Kidney (tissue), 13 donors: ENCODE measurements at regions not wholly inside any gene's neighbourhood (a gene's known extent, or its start where the extent isn't known, plus 50 kb on each side); places are given as distances from the start of the nearest gene placed in this dataset.
A peak's percentile ranks its signal among the peaks of the same experiment; 100 is the strongest.

Experiments
- DNase-seq, 5 donors: peaks; one replicate each; pipeline ENCODE4 v3.0.0-alpha.2; 2013 to 2020
- FAIRE-seq: peaks from 2 replicates; lab custom pipeline; 2012; peaks lifted over from hg19 to GRCh38; lab: Jason Lieb, UNC
- H3K27ac ChIP-seq, 2 donors: one replicate each; pipeline ENCODE4 v1.7.0; 2013; ENCODE audit warnings: low read depth in 2 of 2, low read length in 2 of 2, inconsistent platforms in 1 of 2
- H3K27me3 ChIP-seq: one replicate; pipeline ENCODE4 v1.7.1; 2013; ENCODE audit warnings: low read length, inconsistent platforms; ENCODE audit not compliant: control insufficient read depth, insufficient read depth
- H3K36me3 ChIP-seq, 3 donors: one replicate each; pipeline versions ENCODE4 v1.7.0 to v1.7.1; 2013; ENCODE audit warnings: low read length in 3 of 3, control low read depth in 1 of 3, inconsistent platforms in 1 of 3; ENCODE audit not compliant: insufficient read depth in 3 of 3, control insufficient read depth in 2 of 3
- H3K4me1 ChIP-seq, 3 donors: one replicate each; pipeline versions ENCODE4 v1.7.0 to v1.7.1; 2013; ENCODE audit warnings: low read length in 3 of 3, inconsistent platforms in 1 of 3, low read depth in 1 of 3; ENCODE audit not compliant: control insufficient read depth in 2 of 3, insufficient read depth in 2 of 3
- H3K4me3 ChIP-seq, 3 donors: one replicate each; pipeline versions ENCODE4 v1.7.0 to v1.8.1; 2013; ENCODE audit warnings: low read length in 3 of 3, control low read depth in 1 of 3, inconsistent platforms in 1 of 3
- H3K9ac ChIP-seq, 3 donors: one replicate each; pipeline versions ENCODE4 v1.7.0 to v1.7.1; 2013; ENCODE audit warnings: low read length in 3 of 3, control low read depth in 1 of 3, inconsistent platforms in 1 of 3
- H3K9me3 ChIP-seq, 3 donors: one replicate each; pipeline versions ENCODE4 v1.7.0 to v1.7.1; 2013; ENCODE audit warnings: low read length in 3 of 3, control low read depth in 1 of 3, inconsistent platforms in 1 of 3; ENCODE audit not compliant: control insufficient read depth in 2 of 3, insufficient read depth in 1 of 3
- CTCF ChIP-seq: IDR thresholded peaks from 3 replicates; pipeline ENCODE4 v1.5.1; 2012; ENCODE audit warnings: mild to moderate bottlenecking, moderate library complexity, borderline replicate concordance; ENCODE audit not compliant: insufficient read depth; ENCODE audit errors: extremely low read depth
- intact Hi-C: fragments of 100-400 bp; cut with DNase I; formaldehyde crosslinking; loops from one replicate; pipeline ENCODE4 v1.11.1; 2022
- donor health status: control.
- donor health status: control.
- donor health status: control.
- donor health status: control.
- donor health status: control.
- donor health status: DM: yes; HTN: yes; CAD: no.
- donor health status: Normal renal cell carcinoma (clear cell type).

GRCh38 chr5:158594595-158595242, 505.0 kb downstream of the EBF1 start:
- no peak for TF ChIP-seq CTCF
- no peaks in the 10 kb centered on the region for H3K4me1 ChIP-seq
- no peak overlapping the region for H3K9ac ChIP-seq
- H3K27ac ChIP-seq: no peak overlapping the region
- H3K4me3 ChIP-seq: no peak overlapping the region
- intact Hi-C loops: no loop called here
- no peak for FAIRE-seq
- H3K27me3 ChIP-seq: no peaks in the 10 kb centered on the region
- peaks cover 0 to 4% (median 0%) of the 10 kb centered on the region in 3 donors for H3K9me3 ChIP-seq
- no peak for DNase-seq
- no peaks in the 10 kb centered on the region for H3K36me3 ChIP-seq

DNA sequence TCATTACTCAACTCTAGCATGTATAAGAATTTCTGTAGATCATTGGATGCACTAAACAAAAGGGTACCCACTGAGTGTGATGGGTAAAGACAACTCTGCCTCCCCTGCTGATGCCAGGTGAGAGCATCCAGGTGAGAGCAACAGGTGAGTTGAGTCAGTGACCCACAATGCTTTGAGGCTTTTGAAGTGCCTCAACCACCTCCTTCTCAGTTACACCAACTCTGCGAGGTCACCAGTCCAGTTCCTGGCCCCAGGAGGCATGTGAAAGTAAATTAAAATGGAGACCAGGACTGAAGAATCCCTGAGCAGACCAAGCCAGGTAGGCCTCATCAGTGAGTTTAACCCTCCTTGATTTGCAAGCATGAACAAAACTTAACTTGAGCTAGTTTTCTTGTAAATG, 505.8 kb downstream of the EBF1 start:
- Histone ChIP-seq H3K4me1 (no peaks in the 10 kb centered on the region), H3K27me3 (no peaks in the 10 kb centered on the region), H3K4me3 (no peak overlapping the region), H3K36me3 (no peaks in the 10 kb centered on the region), H3K9me3 (peaks cover 0 to 4% (median 0%) of the 10 kb centered on the region in 3 donors), H3K27ac (no peak overlapping the region), H3K9ac (no peak overlapping the region)
- FAIRE-seq (no peak), DNase-seq (no peak)
- no peak for TF ChIP-seq CTCF
- intact Hi-C loops: no loop called here

DNA sequence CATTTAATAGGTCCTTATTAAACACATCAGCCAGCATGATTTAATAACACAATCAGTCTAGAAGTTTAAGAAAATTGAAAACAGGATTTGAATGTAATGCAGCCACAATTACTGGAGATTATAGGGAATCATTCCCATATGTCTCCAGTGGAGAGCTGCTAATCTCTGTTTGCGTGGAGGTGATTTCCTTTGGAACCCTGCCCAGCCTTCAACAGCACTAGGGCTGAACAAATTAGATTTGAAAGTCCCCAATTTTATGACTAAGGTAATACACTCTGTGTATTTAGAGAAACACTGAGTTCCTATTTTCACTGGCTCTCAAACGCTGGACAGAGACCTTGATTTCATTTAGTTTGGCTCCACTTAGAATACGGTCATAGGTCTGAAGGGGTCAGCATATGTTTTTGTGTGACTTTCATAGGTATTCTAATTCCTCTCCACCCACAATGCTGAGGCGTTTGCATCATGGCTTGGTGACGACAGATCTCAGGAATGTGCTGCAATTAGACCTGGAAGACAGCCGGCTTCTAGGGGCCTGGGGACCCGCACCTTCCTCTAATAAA, 508.3 kb downstream of the EBF1 start:
- H3K27ac ChIP-seq: no peak overlapping the region
- DNase-seq (peak in 3 of 5 donors; percentile 57 to 81 (median 77)), FAIRE-seq (no peak)

More for the DNA sequence above, 508.3 kb downstream of the EBF1 start:
- no peak overlapping the region for H3K4me3 ChIP-seq
- H3K9ac ChIP-seq: no peak overlapping the region
- intact Hi-C loops: no loop called here
- no peaks in the 10 kb centered on the region for H3K27me3 ChIP-seq
- no peaks in the 10 kb centered on the region for H3K4me1 ChIP-seq
- TF ChIP-seq CTCF: no peak
- H3K36me3 ChIP-seq: no peaks in the 10 kb centered on the region
- H3K9me3 ChIP-seq: no peaks in the 10 kb centered on the region
